ENCODE measurements at regions not wholly inside any gene's neighbourhood (a gene's known extent, or its start where the extent isn't known, plus 50 kb on each side); places are given as distances from the start of the nearest gene placed in this dataset.
"Not testable (repeated sequence)": the region's sequence is repeated elsewhere in the genome, so short reads cannot be mapped to it uniquely, and the experiment has no call there.

DNA sequence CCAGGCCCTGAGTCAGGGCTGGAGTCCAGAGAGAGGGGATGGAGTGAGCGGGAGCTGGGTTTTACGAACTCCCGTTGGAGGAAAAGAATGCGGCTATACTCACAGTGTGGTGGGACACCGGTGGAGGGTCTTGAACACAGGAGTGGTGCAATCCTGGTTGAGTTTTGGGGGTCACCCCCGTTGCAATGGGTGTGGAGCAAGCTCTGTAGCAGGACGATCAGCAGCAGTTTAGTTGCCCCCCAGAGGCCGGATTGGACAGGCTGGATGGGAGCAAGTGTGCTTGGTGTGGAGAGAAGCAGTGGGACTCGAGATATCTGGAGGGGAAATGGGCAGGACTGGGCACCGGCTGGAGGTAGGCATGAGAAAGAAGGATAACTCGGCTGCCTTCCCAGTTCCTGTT lies 72.3 kb upstream of the TWIST2 start:
- Histone ChIP-seq H3K4me2 (ENCODE audit: insufficient read depth, low read length) (no peak overlapping the region), H3K9ac (ENCODE audit: low read depth, low read length) (no peak overlapping the region), H3K9me3 (ENCODE audit: insufficient read depth, low read length, severe bottlenecking) (no peaks in the 10 kb centered on the region), H2AFZ (ENCODE audit: low read depth, low read length) (no peak overlapping the region), H3K4me1 (ENCODE audit: insufficient read depth, low read length) (no peaks in the 10 kb centered on the region), H4K20me1 (ENCODE audit: insufficient read depth, low read length) (0 out of 2 replicates have a peak, but pooled peaks cover 5% of the 10 kb centered on the region), H3K27ac (ENCODE audit: low read length) (no peak overlapping the region), H3K27me3 (ENCODE audit: insufficient read depth, low read length, poor library complexity) (peaks cover 7% of the 10 kb centered on the region), H3K4me3 (ENCODE audit: low read depth in 1 of 2, low read length in 2 of 2) (no peak overlapping the region), H3K36me3 (ENCODE audit: insufficient read depth, low read length) (no peaks in the 10 kb centered on the region), H3K79me2 (ENCODE audit: insufficient read depth, low read length) (no peaks in the 10 kb centered on the region)
- ATAC-seq (ENCODE audit: insufficient read depth, low read depth) = no peak
- TF ChIP-seq, protein P1, sequence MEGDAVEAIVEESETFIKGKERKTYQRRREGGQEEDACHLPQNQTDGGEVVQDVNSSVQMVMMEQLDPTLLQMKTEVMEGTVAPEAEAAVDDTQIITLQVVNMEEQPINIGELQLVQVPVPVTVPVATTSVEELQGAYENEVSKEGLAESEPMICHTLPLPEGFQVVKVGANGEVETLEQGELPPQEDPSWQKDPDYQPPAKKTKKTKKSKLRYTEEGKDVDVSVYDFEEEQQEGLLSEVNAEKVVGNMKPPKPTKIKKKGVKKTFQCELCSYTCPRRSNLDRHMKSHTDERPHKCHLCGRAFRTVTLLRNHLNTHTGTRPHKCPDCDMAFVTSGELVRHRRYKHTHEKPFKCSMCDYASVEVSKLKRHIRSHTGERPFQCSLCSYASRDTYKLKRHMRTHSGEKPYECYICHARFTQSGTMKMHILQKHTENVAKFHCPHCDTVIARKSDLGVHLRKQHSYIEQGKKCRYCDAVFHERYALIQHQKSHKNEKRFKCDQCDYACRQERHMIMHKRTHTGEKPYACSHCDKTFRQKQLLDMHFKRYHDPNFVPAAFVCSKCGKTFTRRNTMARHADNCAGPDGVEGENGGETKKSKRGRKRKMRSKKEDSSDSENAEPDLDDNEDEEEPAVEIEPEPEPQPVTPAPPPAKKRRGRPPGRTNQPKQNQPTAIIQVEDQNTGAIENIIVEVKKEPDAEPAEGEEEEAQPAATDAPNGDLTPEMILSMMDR (IDR thresholded peaks at IDR 0.05; ENCODE audit: borderline replicate concordance, extremely low read depth, low read length, poor library complexity, severe bottlenecking) = no peak
- TF ChIP-seq EZH2 (IDR thresholded peaks at IDR 0.05; ENCODE audit: borderline replicate concordance, low read depth, low read length, severe bottlenecking) = no peak
- DNase-seq = no peak

DNA sequence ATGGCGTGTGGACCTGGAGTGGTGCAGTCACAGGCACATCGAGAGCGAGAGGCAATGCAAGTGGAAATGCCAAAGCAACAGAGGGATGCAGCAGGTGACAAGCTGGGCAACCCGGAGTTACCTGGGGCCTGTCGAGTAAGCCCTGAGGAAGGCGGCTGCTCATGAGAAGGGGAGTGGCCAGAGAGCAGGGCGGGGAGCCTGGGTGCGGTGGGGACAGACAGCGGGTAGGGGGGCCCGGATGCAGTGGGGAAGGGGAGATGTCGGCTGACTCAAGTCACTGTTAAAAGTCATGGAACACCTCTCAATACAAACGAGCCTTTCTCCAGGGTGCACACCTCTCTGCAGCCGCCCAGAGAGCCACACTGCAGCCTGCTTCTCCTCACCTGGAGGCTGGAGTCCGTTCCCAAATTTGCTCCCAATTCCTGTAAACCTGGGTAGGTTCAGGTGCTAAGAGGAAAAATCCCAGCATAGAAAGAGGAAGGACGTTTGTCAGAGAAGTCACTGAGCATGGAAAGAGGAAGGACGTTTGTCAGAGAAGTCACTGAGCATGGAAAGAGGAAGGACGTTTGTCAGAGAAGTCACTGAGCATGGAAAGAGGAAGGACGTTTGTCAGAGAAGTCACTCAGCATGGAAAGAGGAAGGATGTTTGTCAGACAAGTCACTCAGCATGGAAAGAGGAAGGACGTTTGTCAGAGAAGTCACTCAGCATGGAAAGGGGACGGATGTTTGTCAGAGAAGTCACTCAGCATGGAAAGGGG lies 71.7 kb upstream of the TWIST2 start:
- no peak for DNase-seq
- Histone ChIP-seq H3K4me1 (ENCODE audit: insufficient read depth, low read length) (no peaks in the 10 kb centered on the region), H3K9ac (ENCODE audit: low read depth, low read length) (no peak overlapping the region), H4K20me1 (ENCODE audit: insufficient read depth, low read length) (0 out of 2 replicates have a peak, but pooled peaks cover 5% of the 10 kb centered on the region), H3K27ac (ENCODE audit: low read length) (no peak overlapping the region), H3K79me2 (ENCODE audit: insufficient read depth, low read length) (no peaks in the 10 kb centered on the region), H3K4me2 (ENCODE audit: insufficient read depth, low read length) (no peak overlapping the region), H3K9me3 (ENCODE audit: insufficient read depth, low read length, severe bottlenecking) (no peaks in the 10 kb centered on the region), H3K36me3 (ENCODE audit: insufficient read depth, low read length) (no peaks in the 10 kb centered on the region), H2AFZ (ENCODE audit: low read depth, low read length) (no peak overlapping the region), H3K4me3 (ENCODE audit: low read depth in 1 of 2, low read length in 2 of 2) (no peak overlapping the region), H3K27me3 (ENCODE audit: insufficient read depth, low read length, poor library complexity) (peaks cover 6% of the 10 kb centered on the region)
- TF ChIP-seq EZH2 (IDR thresholded peaks at IDR 0.05; ENCODE audit: borderline replicate concordance, low read depth, low read length, severe bottlenecking) = no peak
- TF ChIP-seq, protein P1 (IDR thresholded peaks at IDR 0.05; ENCODE audit: borderline replicate concordance, extremely low read depth, low read length, poor library complexity, severe bottlenecking) = no peak
- no peak for ATAC-seq (ENCODE audit: insufficient read depth, low read depth)

DNA sequence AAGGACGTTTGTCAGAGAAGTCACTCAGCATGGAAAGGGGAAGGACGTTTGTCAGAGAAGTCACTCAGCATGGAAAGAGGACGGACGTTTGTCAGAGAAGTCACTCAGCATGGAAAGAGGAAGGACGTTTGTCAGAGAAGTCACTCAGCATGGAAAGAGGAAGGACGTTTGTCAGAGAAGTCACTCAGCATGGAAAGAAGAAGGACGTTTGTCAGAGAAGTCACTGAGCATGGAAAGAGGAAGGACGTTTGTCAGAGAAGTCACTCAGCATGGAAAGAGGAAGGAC lies 71.2 kb upstream of the TWIST2 start:
- not testable (repeated sequence) for DNase-seq; H2AFZ ChIP-seq (ENCODE audit: low read depth, low read length); H3K27me3 ChIP-seq (ENCODE audit: insufficient read depth, low read length, poor library complexity); ATAC-seq (ENCODE audit: insufficient read depth, low read depth); H3K4me3 ChIP-seq (ENCODE audit: low read depth in 1 of 2, low read length in 2 of 2); H3K79me2 ChIP-seq (ENCODE audit: insufficient read depth, low read length); H3K27ac ChIP-seq (ENCODE audit: low read length); H3K9me3 ChIP-seq (ENCODE audit: insufficient read depth, low read length, severe bottlenecking); H3K36me3 ChIP-seq (ENCODE audit: insufficient read depth, low read length); H3K9ac ChIP-seq (ENCODE audit: low read depth, low read length); H3K4me2 ChIP-seq (ENCODE audit: insufficient read depth, low read length); H3K4me1 ChIP-seq (ENCODE audit: insufficient read depth, low read length); H4K20me1 ChIP-seq (ENCODE audit: insufficient read depth, low read length)

DNA sequence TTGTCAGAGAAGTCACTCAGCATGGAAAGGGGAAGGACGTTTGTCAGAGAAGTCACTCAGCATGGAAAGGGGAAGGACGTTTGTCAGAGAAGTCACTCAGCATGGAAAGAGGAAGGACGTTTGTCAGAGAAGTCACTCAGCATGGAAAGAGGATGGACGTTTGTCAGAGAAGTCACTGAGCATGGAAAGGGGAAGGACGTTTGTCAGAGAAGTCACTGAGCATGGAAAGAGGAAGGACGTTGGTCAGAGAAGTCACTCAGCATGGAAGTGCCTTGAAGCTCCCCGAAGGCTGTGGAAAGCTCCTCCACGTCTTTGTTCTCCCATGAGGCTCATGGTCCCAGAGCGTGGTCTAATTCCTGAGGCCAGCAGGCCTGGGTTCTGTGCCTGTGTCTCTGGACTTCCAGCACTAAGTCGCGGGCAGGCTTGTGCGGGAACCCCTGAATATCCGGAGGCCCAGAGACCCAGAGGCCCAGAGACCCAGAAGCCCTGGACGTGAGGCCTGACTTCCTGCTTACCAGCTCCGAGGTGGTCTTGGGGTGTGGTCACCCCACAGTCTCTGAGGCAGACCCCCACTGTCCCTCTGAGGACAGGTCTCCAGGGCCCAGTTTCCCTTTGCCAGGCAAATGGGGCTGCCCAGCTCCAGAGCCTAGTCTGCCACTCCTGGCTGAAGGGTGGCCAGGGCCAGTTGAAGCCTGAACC lies 70.4 kb upstream of the TWIST2 start:
- Histone ChIP-seq H3K4me3 (ENCODE audit: low read depth in 1 of 2, low read length in 2 of 2) (no peak overlapping the region), H3K79me2 (ENCODE audit: insufficient read depth, low read length) (no peaks in the 10 kb centered on the region), H3K4me1 (ENCODE audit: insufficient read depth, low read length) (no peaks in the 10 kb centered on the region), H3K36me3 (ENCODE audit: insufficient read depth, low read length) (no peaks in the 10 kb centered on the region), H3K4me2 (ENCODE audit: insufficient read depth, low read length) (no peak overlapping the region), H3K27ac (ENCODE audit: low read length) (no peak overlapping the region), H3K9ac (ENCODE audit: low read depth, low read length) (no peak overlapping the region), H3K9me3 (ENCODE audit: insufficient read depth, low read length, severe bottlenecking) (no peaks in the 10 kb centered on the region), H2AFZ (ENCODE audit: low read depth, low read length) (no peak overlapping the region; the same call in 1 of the 2 replicates), H4K20me1 (ENCODE audit: insufficient read depth, low read length) (0 out of 2 replicates have a peak, but pooled peaks cover 5% of the 10 kb centered on the region), H3K27me3 (ENCODE audit: insufficient read depth, low read length, poor library complexity) (no peaks in the 10 kb centered on the region)
- DNase-seq = no peak
- ATAC-seq (ENCODE audit: insufficient read depth, low read depth) = no peak
- TF ChIP-seq, protein P1 (IDR thresholded peaks at IDR 0.05; ENCODE audit: borderline replicate concordance, extremely low read depth, low read length, poor library complexity, severe bottlenecking) = no peak
- no peak for TF ChIP-seq EZH2 (IDR thresholded peaks at IDR 0.05; ENCODE audit: borderline replicate concordance, low read depth, low read length, severe bottlenecking)

Data from DND-41 (cell line).